Mammary epithelial cell (primary cell): ENCODE measurements at regions not wholly inside any gene's neighbourhood (a gene's known extent, or its start where the extent isn't known, plus 50 kb on each side); places are given as distances from the start of the nearest gene placed in this dataset.

Experiments used
- EZH2 ChIP-seq: IDR thresholded peaks from 2 replicates; pipeline ENCODE4 v1.6.1; 2012; ENCODE audit warnings: low read length, inconsistent platforms, borderline replicate concordance
- TF ChIP-seq, protein P1 (sequence below), 2 donors: IDR thresholded peaks in 1 of 2; conservative IDR thresholded peaks in 1 of 2; 2 replicates each; pipeline ENCODE4 v1.5.1; 2011 to 2012; ENCODE audit warnings: inconsistent platforms in 2 of 2, low read length in 2 of 2, mild to moderate bottlenecking in 2 of 2, control low read depth in 1 of 2, low read depth in 1 of 2; ENCODE audit not compliant: insufficient read depth in 1 of 2; ENCODE audit errors: extremely low read depth in 1 of 2

DNA sequence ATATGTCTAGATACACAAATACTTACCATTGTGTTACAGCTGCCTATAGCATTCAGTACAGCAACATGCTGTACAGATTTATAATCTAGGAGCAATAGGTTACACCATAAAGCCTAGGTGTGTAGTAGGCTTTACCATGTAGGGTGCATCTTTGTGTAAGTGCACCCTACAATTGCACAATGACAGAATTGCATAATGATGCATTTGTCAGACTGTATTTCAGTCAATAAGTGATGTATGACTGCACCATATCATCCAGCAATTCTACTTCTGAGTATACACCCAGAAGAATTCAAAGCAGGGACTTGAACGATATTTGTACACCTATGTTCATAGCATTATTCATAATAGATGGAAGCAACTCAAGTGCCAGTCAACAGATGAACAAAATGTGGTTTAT lies 100.4 kb upstream of the SLC44A1 start:
- TF ChIP-seq, protein P1, sequence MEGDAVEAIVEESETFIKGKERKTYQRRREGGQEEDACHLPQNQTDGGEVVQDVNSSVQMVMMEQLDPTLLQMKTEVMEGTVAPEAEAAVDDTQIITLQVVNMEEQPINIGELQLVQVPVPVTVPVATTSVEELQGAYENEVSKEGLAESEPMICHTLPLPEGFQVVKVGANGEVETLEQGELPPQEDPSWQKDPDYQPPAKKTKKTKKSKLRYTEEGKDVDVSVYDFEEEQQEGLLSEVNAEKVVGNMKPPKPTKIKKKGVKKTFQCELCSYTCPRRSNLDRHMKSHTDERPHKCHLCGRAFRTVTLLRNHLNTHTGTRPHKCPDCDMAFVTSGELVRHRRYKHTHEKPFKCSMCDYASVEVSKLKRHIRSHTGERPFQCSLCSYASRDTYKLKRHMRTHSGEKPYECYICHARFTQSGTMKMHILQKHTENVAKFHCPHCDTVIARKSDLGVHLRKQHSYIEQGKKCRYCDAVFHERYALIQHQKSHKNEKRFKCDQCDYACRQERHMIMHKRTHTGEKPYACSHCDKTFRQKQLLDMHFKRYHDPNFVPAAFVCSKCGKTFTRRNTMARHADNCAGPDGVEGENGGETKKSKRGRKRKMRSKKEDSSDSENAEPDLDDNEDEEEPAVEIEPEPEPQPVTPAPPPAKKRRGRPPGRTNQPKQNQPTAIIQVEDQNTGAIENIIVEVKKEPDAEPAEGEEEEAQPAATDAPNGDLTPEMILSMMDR (conservative IDR thresholded peaks at IDR 0.05 in 1 of 2, IDR thresholded peaks at IDR 0.05 in 1 of 2; ENCODE audit: extremely low read depth in 1 of 2, insufficient read depth in 1 of 2, low read depth in 1 of 2, low read length in 2 of 2): no peak
- no peak for TF ChIP-seq EZH2
